Sigmoid colon (tissue), 4 donors: ENCODE measurements at regions not wholly inside any gene's neighbourhood (a gene's known extent, or its start where the extent isn't known, plus 50 kb on each side); places are given as distances from the start of the nearest gene placed in this dataset.

Experiments
- CTCF ChIP-seq, 4 experiments: fragments of 450-650 bp in 3 of 4; fragments of 200-600 bp in 1 of 4; IDR thresholded peaks; one replicate each; pipeline ENCODE4 v1.5.1; 2016 to 2019; ENCODE audit warnings: antibody characterized with exemption in 4 of 4, mild to moderate bottlenecking in 3 of 4, moderate library complexity in 2 of 4
- EP300 ChIP-seq, 4 donors: sonication (generic); formaldehyde crosslinking; IDR thresholded peaks; one replicate each; pipeline ENCODE4 v1.6.1; 2017; ENCODE audit warnings: antibody characterized with exemption in 4 of 4
- POLR2A ChIP-seq, 2 donors: fragments of 450-650 bp; IDR thresholded peaks; one replicate each; pipeline ENCODE4 v1.6.1; 2016; ENCODE audit warnings: antibody characterized with exemption in 2 of 2, mild to moderate bottlenecking in 2 of 2, moderate library complexity in 2 of 2
- POLR2AphosphoS5 ChIP-seq, 4 donors: sonication (generic); formaldehyde crosslinking; IDR thresholded peaks; one replicate each; pipeline ENCODE4 v1.6.1; 2017; ENCODE audit warnings: antibody characterized with exemption in 4 of 4

GRCh38 chr5:133700251-133700650 lies 87.9 kb upstream of the FSTL4 start:
- TF ChIP-seq CTCF (IDR thresholded peaks at IDR 0.05) (no peak), EP300 (IDR thresholded peaks at IDR 0.05) (no peak), POLR2AphosphoS5 (IDR thresholded peaks at IDR 0.05) (no peak), POLR2A (IDR thresholded peaks at IDR 0.05) (no peak)
